ENCODE measurements at regions not wholly inside any gene's neighbourhood (a gene's known extent, or its start where the extent isn't known, plus 50 kb on each side); places are given as distances from the start of the nearest gene placed in this dataset.
"Not testable (repeated sequence)": the region's sequence is repeated elsewhere in the genome, so short reads cannot be mapped to it uniquely, and the experiment has no call there.

GRCh38 chr3:177652556-177653291 lies 455.4 kb upstream of the TBL1XR1 start:
- intact Hi-C loops (cut with DNase I), result no loop called here
- WGBS, 2 donors, result 79 to 81% methylated on average over 5 of the region's 5 CpGs
- H3K36me3 ChIP-seq, result no peaks in the 10 kb centered on the region
- no peak overlapping the region for H3K4me3 ChIP-seq
- no peak for TF ChIP-seq POLR2A (IDR thresholded peaks at IDR 0.05)
- TF ChIP-seq, protein P1, sequence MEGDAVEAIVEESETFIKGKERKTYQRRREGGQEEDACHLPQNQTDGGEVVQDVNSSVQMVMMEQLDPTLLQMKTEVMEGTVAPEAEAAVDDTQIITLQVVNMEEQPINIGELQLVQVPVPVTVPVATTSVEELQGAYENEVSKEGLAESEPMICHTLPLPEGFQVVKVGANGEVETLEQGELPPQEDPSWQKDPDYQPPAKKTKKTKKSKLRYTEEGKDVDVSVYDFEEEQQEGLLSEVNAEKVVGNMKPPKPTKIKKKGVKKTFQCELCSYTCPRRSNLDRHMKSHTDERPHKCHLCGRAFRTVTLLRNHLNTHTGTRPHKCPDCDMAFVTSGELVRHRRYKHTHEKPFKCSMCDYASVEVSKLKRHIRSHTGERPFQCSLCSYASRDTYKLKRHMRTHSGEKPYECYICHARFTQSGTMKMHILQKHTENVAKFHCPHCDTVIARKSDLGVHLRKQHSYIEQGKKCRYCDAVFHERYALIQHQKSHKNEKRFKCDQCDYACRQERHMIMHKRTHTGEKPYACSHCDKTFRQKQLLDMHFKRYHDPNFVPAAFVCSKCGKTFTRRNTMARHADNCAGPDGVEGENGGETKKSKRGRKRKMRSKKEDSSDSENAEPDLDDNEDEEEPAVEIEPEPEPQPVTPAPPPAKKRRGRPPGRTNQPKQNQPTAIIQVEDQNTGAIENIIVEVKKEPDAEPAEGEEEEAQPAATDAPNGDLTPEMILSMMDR (IDR thresholded peaks at IDR 0.05), result no peak
- no peaks in the 10 kb centered on the region for H3K9me3 ChIP-seq
- no peaks in the 10 kb centered on the region for H3K27me3 ChIP-seq
- H3K27ac ChIP-seq, result no peak overlapping the region
- peaks cover 0 to 15% (median 2%) of the 10 kb centered on the region in 3 donors for H3K4me1 ChIP-seq
- DNase-seq, result no peak

DNA sequence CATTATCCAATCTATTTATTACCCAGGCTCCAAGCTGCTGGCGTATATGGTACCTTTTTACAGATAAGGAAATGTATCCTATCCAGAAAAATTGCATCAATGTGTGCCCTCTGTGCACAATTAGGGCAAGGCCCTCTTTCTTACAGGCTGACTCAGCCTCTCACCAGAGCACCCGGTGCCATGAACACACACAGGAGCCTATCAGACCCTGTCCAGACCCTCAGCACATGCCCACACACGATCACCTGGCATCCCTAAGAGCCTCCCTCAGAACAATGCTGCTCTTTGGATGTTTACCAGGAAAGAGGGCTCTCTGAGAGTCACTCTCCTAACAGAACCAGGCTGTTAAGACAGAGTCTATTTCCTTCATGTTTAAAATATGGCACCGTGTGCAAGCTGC lies 460.0 kb upstream of the TBL1XR1 start:
- H3K4me3 ChIP-seq, result no peak overlapping the region
- H3K27ac ChIP-seq, result peak overlapping the region in 3 of 4 donors; percentile 49 to 73 (median 68)
- DNase-seq, result no peak
- H3K4me1 ChIP-seq, result peaks cover 0 to 20% (median 0%) of the 10 kb centered on the region in 3 donors
- intact Hi-C loops (cut with DNase I), result no loop called here
- TF ChIP-seq, protein P1 (IDR thresholded peaks at IDR 0.05), result no peak
- no peak for TF ChIP-seq POLR2A (IDR thresholded peaks at IDR 0.05)
- no peaks in the 10 kb centered on the region for H3K27me3 ChIP-seq
- no peaks in the 10 kb centered on the region for H3K9me3 ChIP-seq
- no peaks in the 10 kb centered on the region for H3K36me3 ChIP-seq
- 41 to 45% methylated on average over 2 to 4 of the region's 4 CpGs for WGBS, 2 donors

GRCh38 chr3:177658354-177658753 lies 461.1 kb upstream of the TBL1XR1 start:
- Histone ChIP-seq H3K9me3 (no peaks in the 10 kb centered on the region), H3K27ac (peak overlapping the region in 3 of 4 donors; percentile 2 to 73 (median 40)), H3K36me3 (no peaks in the 10 kb centered on the region), H3K27me3 (no peaks in the 10 kb centered on the region), H3K4me3 (no peak overlapping the region), H3K4me1 (peaks cover 0 to 20% (median 0%) of the 10 kb centered on the region in 3 donors)
- TF ChIP-seq, protein P1 (IDR thresholded peaks at IDR 0.05), result no peak
- TF ChIP-seq POLR2A (IDR thresholded peaks at IDR 0.05), result no peak
- DNase-seq, result no peak
- intact Hi-C loops (cut with DNase I), result no loop called here

DNA sequence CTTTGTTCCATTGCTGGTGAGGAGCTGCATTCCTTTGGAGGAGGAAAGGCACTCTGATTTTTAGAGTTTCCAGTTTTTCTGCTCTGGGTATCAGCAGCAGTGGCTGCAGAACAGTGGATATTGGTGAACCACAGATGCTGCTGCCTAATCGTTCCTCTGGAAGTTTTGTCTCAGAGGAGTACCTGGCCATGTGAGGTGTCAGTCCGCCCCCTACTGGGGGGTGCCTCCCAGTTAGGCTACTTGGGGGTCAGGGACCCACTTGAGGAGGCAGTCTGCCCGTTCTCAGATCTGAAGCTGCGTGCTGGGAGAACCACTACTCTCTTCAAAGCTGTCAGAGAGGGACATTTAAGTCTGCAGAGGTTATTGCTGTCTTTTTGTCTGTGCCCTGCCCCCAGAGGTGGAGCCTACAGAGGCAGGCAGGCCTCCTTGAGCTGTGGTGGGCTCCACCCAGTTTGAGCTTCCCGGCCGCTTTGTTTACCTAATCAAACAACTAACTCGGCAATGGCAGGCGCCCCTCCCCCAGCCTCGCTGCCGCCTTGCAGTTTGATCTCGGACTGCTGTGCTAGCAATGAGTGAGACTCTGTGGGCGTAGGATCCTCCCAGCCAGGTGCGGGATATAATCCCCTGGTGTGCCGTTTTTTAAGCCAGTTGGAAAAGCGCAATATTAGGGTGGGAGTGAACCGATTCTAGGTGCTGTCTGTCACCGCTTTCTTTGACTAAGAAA lies 467.3 kb upstream of the TBL1XR1 start:
- H3K27me3 ChIP-seq; H3K4me1 ChIP-seq; intact Hi-C loops (cut with DNase I); DNase-seq; H3K4me3 ChIP-seq; H3K36me3 ChIP-seq; H3K9me3 ChIP-seq; H3K27ac ChIP-seq: not testable (repeated sequence)
- 95 to 98% methylated on average over 6 to 8 of the region's 17 CpGs for WGBS, 2 donors
- TF ChIP-seq, protein P1 (IDR thresholded peaks at IDR 0.05), result peak in 3 of 6 experiments; percentile 15 to 27 (median 26)

- H3K4me1 ChIP-seq, result no peaks in the 10 kb centered on the region
- WGBS, 2 donors, result 96 to 97% methylated on average over 9 of the region's 9 CpGs
Measured at GRCh38 chr3:177665122-177665808, 468.0 kb upstream of the TBL1XR1 start.

More at GRCh38 chr3:177665122-177665808, 468.0 kb upstream of the TBL1XR1 start:
- TF ChIP-seq, protein P1 (IDR thresholded peaks at IDR 0.05), result no peak
- TF ChIP-seq POLR2A (IDR thresholded peaks at IDR 0.05), result no peak
- intact Hi-C loops (cut with DNase I), result no loop called here
- H3K36me3 ChIP-seq, result no peaks in the 10 kb centered on the region
- H3K27me3 ChIP-seq, result no peaks in the 10 kb centered on the region
- H3K4me3 ChIP-seq, result no peak overlapping the region
- no peak for DNase-seq
- no peaks in the 10 kb centered on the region for H3K9me3 ChIP-seq
- no peak overlapping the region for H3K27ac ChIP-seq
